GM12874 (cell line): ENCODE measurements at regions not wholly inside any gene's neighbourhood (a gene's known extent, or its start where the extent isn't known, plus 50 kb on each side); places are given as distances from the start of the nearest gene placed in this dataset.

Source experiments
- TF ChIP-seq, protein P1 (sequence below): IDR thresholded peaks from 2 replicates; pipeline ENCODE4 v1.5.1; 2011; ENCODE audit warnings: low read depth, mild to moderate bottlenecking, control low read depth, low read length, moderate library complexity; ENCODE audit not compliant: insufficient read depth

DNA sequence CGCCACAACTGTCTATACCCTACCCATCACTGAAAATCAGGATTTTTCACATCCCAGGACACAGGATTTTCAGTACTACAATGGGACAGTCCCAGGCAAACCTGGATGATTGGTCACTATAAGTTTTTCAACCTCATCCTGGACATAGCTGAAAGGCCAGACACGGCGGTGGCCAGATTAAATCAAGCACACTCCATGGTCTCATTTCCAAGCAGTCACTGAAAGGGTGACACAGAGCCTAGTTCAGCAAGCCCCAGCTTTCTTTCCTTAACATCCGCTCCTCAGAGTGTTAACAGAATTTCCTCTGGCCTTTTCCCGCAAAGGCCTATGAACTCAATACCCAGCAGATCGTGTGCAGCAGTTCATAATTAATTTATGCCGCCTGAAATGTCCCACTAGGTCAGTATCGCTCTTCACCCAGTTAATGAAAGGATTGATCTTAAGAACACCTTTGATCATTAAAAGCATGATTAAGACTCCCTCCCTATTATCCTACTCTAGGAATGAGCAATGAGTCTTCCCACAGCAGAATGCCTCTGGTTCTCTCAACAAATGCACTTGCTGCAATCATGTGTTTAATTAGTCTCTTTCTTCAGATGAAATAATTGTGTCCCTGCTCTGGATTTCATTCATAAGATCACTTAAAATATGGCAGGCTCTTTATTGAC, 104.0 kb upstream of the NANOS1 start:
- TF ChIP-seq, protein P1, sequence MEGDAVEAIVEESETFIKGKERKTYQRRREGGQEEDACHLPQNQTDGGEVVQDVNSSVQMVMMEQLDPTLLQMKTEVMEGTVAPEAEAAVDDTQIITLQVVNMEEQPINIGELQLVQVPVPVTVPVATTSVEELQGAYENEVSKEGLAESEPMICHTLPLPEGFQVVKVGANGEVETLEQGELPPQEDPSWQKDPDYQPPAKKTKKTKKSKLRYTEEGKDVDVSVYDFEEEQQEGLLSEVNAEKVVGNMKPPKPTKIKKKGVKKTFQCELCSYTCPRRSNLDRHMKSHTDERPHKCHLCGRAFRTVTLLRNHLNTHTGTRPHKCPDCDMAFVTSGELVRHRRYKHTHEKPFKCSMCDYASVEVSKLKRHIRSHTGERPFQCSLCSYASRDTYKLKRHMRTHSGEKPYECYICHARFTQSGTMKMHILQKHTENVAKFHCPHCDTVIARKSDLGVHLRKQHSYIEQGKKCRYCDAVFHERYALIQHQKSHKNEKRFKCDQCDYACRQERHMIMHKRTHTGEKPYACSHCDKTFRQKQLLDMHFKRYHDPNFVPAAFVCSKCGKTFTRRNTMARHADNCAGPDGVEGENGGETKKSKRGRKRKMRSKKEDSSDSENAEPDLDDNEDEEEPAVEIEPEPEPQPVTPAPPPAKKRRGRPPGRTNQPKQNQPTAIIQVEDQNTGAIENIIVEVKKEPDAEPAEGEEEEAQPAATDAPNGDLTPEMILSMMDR, result no peak

GRCh38 chr10:118926072-118926417, 103.5 kb upstream of the NANOS1 start:
- TF ChIP-seq, protein P1, result no peak

DNA sequence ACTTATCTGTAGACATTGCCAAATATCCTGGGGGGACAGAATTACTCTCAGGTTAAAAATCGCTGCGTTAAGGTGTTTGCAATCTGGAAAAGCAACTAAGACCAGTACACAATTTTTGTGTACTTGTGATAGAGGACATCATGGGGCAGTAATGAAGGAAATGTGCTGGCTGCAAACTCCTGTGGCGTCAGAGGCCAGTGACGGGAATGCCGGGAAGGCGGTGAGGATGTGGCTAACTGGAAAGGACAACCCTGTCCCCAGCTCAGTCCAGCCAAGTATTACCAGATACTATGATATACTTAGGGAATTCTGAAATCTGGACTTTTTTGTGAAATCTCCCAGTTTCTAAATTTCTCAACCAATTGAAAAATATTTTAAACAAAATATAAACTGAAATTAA, 103.1 kb upstream of the NANOS1 start:
- TF ChIP-seq, protein P1, result no peak

DNA sequence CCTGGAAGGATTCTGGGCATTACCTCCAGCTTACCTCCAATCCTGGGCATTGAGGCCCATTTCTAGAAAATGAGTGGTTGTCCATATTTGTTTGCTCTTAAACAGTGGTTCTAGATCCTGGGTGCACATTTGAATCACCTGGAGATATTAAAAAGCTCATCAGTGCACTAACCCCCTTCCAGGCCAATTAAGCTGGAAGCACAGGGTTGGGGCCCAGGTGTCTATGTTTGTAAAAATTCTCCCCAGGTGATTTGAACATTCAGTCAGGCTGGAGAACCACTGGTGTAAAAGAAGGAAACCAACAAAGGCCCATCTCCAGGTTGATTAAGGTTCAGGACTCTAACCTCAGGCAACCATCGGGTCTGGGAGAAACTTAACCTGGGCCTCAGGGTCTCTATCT, 102.6 kb upstream of the NANOS1 start:
- TF ChIP-seq, protein P1, result no peak

DNA sequence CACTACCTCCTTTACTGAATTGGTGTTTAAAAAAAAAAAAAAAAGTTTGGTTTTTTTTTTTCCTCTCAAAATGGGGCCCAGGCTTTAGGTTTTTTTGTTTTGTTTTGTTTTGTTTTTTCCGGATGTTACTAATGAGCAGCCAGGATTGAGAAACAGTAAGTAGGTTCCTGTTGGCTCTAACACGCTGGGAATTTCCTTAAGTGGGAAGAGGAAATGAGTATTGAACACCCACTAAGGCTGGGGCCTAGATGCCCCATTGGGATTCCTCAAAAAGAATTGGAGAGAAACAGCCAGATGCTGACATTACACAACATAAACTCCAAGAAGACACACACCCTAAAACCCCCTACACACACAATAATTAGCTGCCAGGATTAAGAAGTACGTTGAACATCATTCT, 102.2 kb upstream of the NANOS1 start:
- TF ChIP-seq, protein P1, result no peak

GRCh38 chr10:118930614-118931013, 98.9 kb upstream of the NANOS1 start:
- TF ChIP-seq, protein P1, result no peak

DNA sequence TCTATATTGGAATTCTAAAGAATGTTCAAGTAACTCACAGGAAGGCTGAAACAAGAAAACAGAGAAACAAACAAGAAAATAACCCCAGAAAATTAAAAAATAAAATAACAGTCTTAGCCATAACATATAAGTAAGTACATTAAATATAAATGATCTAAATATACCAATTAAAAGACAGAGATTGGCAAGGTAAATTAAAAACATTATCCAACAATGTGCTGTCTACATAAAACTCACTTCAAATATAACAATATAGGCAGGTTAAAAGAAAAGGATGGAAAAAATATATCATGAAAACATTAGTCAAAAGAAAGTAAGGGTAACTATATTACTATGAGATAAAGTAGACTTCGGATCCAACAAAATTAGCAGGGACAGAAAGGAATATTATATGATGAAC, 98.1 kb upstream of the NANOS1 start:
- TF ChIP-seq, protein P1, result no peak
